HepG2 (cell line): ENCODE measurements at regions not wholly inside any gene's neighbourhood (a gene's known extent, or its start where the extent isn't known, plus 50 kb on each side); places are given as distances from the start of the nearest gene placed in this dataset.

Source experiments
- ATAC-seq: fragments of 200-7000 bp; cut with Tn5 transposase; 3 replicates; pipeline ENCODE4 v1.9.1; 2020; ENCODE audit warnings: mild to moderate bottlenecking, moderate library complexity
- BruUV-seq: library from RNA; stranded (reverse); fragments of 400-500 nt; replicated peaks from 2 replicates; lab custom pipeline; 2021; lab: Mats Ljungman, UMichigan
- CTCF ChIA-PET: fragments of 300-600 bp; formaldehyde crosslinking; extraction: SDS; loops from one replicate; lab custom pipeline; 2021; ENCODE audit warnings: low total read pairs, inconsistent platforms, low intra/inter-chr PET ratio; lab: Yijun Ruan, JAX
- POLR2A ChIA-PET: fragments of 350-600 bp; sonication (Branson Sonifier 250); formaldehyde crosslinking; loops from one replicate; lab custom pipeline; 2020; ENCODE audit warnings: antibody characterized with exemption, inconsistent platforms; lab: Yijun Ruan, JAX
- DNase-seq: peaks from one replicate; pipeline ENCODE4 v3.0.0-alpha.2; 2015; ENCODE audit warnings: low spot score
- FAIRE-seq: peaks from 3 replicates; lab custom pipeline; 2011; peaks lifted over from hg19 to GRCh38; lab: Jason Lieb, UNC
- H2AFZ ChIP-seq: one replicate; pipeline ENCODE4 v1.6.1; 2011; ENCODE audit warnings: low read length, inconsistent platforms
- H3K27ac ChIP-seq: fragments of 300-600 bp; 3 replicates; pipeline ENCODE4 v1.8.0; 2011; ENCODE audit warnings: mixed run types, mild to moderate bottlenecking, mixed read lengths, low read length, inconsistent platforms; ENCODE audit not compliant: insufficient read depth; ENCODE audit errors: extremely low read length
- H3K27me3 ChIP-seq, 2 experiments: fragments of 200-600 bp in 1 of 2; 2 replicates in 1 of 2; 3 replicates in 1 of 2; pipeline versions ENCODE4 v1.6.0 to v1.8.0; 2011; ENCODE audit warnings: low read length in 2 of 2, mild to moderate bottlenecking in 2 of 2, moderate library complexity in 2 of 2, inconsistent platforms in 1 of 2; ENCODE audit not compliant: insufficient read depth in 2 of 2, control insufficient read depth in 1 of 2
- H3K36me3 ChIP-seq, 2 experiments: fragments of 200-600 bp in 1 of 2; replicated peaks in 1 of 2; 2 replicates in 1 of 2; 3 replicates in 1 of 2; pipeline versions ENCODE4 v1.5.1 to v1.8.0; 2011; ENCODE audit warnings: low read length in 2 of 2, inconsistent platforms in 1 of 2; ENCODE audit not compliant: insufficient read depth in 2 of 2, control insufficient read depth in 1 of 2
- H3K4me1 ChIP-seq: 2 replicates; pipeline ENCODE4 v1.5.1; 2012; ENCODE audit warnings: low read length, inconsistent platforms; ENCODE audit not compliant: insufficient read depth
- H3K4me2 ChIP-seq: 2 replicates; pipeline ENCODE4 v1.6.0; 2011; ENCODE audit warnings: low read depth, low read length, inconsistent platforms
- H3K4me3 ChIP-seq, 3 experiments: fragments of 200-600 bp in 1 of 3; sonication (generic), shearing (Covaris generic) in 1 of 3; replicated peaks in 1 of 3; 2 replicates each; pipeline ENCODE4 v1.5.1; 2011 to 2016; ENCODE audit warnings: low read length in 3 of 3, inconsistent platforms in 2 of 3, low read depth in 2 of 3, mild to moderate bottlenecking in 2 of 3, control low read depth in 1 of 3, mixed read lengths in 1 of 3; ENCODE audit not compliant: insufficient read depth in 1 of 3
- H3K79me2 ChIP-seq: one replicate; pipeline ENCODE4 v1.6.1; 2011; ENCODE audit warnings: low read length, inconsistent platforms; ENCODE audit not compliant: insufficient read depth
- H3K9ac ChIP-seq: 2 replicates; pipeline ENCODE4 v1.6.0; 2011; ENCODE audit warnings: mild to moderate bottlenecking, low read depth, low read length, inconsistent platforms; ENCODE audit not compliant: insufficient read depth
- H3K9me3 ChIP-seq: 2 replicates; pipeline ENCODE4 v1.5.1; 2012; ENCODE audit warnings: mild to moderate bottlenecking, low read length
- H4K20me1 ChIP-seq: 2 replicates; pipeline ENCODE4 v1.6.0; 2011; ENCODE audit warnings: inconsistent platforms, mild to moderate bottlenecking, low read length, moderate library complexity; ENCODE audit not compliant: insufficient read depth
- ARID5B ChIP-seq: IDR thresholded peaks from 2 replicates; pipeline ENCODE4 v1.4.0; 2020; ENCODE audit warnings: mild to moderate bottlenecking, missing genetic modification reagents
- BCL6 ChIP-seq: IDR thresholded peaks from 2 replicates; pipeline ENCODE4 v1.6.1; 2016; ENCODE audit warnings: missing genetic modification reagents, missing compliant biosample characterization
- DNMT1 ChIP-seq: sonication (generic); formaldehyde crosslinking; IDR thresholded peaks from 2 replicates; pipeline ENCODE4 v1.5.1; 2020; ENCODE audit warnings: mild to moderate bottlenecking, missing genetic modification reagents
- EP300 ChIP-seq, 3 experiments: sonication (generic) in 1 of 3; formaldehyde crosslinking in 1 of 3; IDR thresholded peaks; 2 replicates each; pipeline versions ENCODE4 v1.5.1 to v1.6.1; 2011 to 2020; ENCODE audit warnings: low read depth in 2 of 3, low read length in 2 of 3, borderline replicate concordance in 1 of 3, improper control_type of control experiment in 1 of 3, mild to moderate bottlenecking in 1 of 3, missing genetic modification reagents in 1 of 3, moderate library complexity in 1 of 3
- FOXA1 ChIP-seq, 2 experiments: fragments of 450-650 bp in 1 of 2; sonication (generic) in 1 of 2; formaldehyde crosslinking in 1 of 2; IDR thresholded peaks; 2 replicates each; pipeline versions ENCODE4 v1.4.0 to v1.6.1; 2016 to 2020; ENCODE audit warnings: missing genetic modification reagents in 1 of 2
- GATAD2A ChIP-seq: IDR thresholded peaks from 2 replicates; pipeline ENCODE4 v1.6.1; 2016
- ISL2 ChIP-seq: sonication (generic); formaldehyde crosslinking; IDR thresholded peaks from 2 replicates; pipeline ENCODE4 v1.5.0; 2020; ENCODE audit warnings: missing genetic modification reagents
- MBD4 ChIP-seq: IDR thresholded peaks from 2 replicates; pipeline ENCODE4 v1.6.1; 2012; ENCODE audit warnings: low read length, inconsistent platforms, borderline replicate concordance
- PRDM10 ChIP-seq: sonication (generic); formaldehyde crosslinking; IDR thresholded peaks from 2 replicates; pipeline ENCODE4 v1.4.0; 2020; ENCODE audit warnings: low read depth, missing genetic modification reagents
- RCOR2 ChIP-seq: IDR thresholded peaks from 2 replicates; pipeline ENCODE4 v1.6.1; 2016; ENCODE audit warnings: missing biosample characterization, missing genetic modification reagents
- SOX13 ChIP-seq, 3 experiments: fragments of 450-650 bp in 1 of 3; sonication (generic) in 1 of 3; formaldehyde crosslinking in 1 of 3; IDR thresholded peaks in 2 of 3; conservative IDR thresholded peaks in 1 of 3; 2 replicates each; pipeline versions ENCODE4 v1.5.0 to v1.6.1; 2016 to 2020; ENCODE audit warnings: antibody characterized with exemption in 1 of 3, mild to moderate bottlenecking in 1 of 3, missing compliant biosample characterization in 1 of 3, missing genetic modification reagents in 1 of 3, moderate library complexity in 1 of 3
- TFDP1 ChIP-seq: IDR thresholded peaks from 2 replicates; pipeline ENCODE4 v1.6.1; 2016; ENCODE audit warnings: missing compliant biosample characterization, missing genetic modification reagents, borderline replicate concordance
- ZNF672 ChIP-seq: sonication (generic); formaldehyde crosslinking; IDR thresholded peaks from 2 replicates; pipeline ENCODE4 v1.8.1; 2022; ENCODE audit warnings: missing genetic modification reagents
- WGBS: methylation state at CpG from one replicate; pipeline ENCODE4 v1.1.6; 2017; ENCODE audit warnings: low lambda C conversion rate; 5-methylcytosine and 5-hydroxymethylcytosine counted together
- in situ Hi-C: cut with HindIII; loops from 2 replicates; pipeline ENCODE4 v1.10.0; 2017; ENCODE audit warnings: low pct_unique_long_range_greater_than_20kb; ENCODE audit not compliant: extremely low pct_ligation_motif_present
- intact Hi-C: fragments of 100-400 bp; cut with micrococcal nuclease; formaldehyde crosslinking; loops from one replicate; pipeline ENCODE4 v1.10.0; 2022; ENCODE audit not compliant: unreplicated experiment

- Histone ChIP-seq H3K36me3 (no peaks in the 10 kb centered on the region), H4K20me1 (no peaks in the 10 kb centered on the region), H3K4me2 (peak overlapping the region; percentile 51), H3K4me1 (peaks cover 78% of the 10 kb centered on the region), H3K9me3 (no peaks in the 10 kb centered on the region), H2AFZ (no peak overlapping the region), H3K4me3 (no peak overlapping the region; a peak in 1 of 6 replicates), H3K9ac (peak overlapping the region; percentile 18), H3K27me3 (no peaks in the 10 kb centered on the region), H3K79me2 (no peaks in the 10 kb centered on the region), H3K27ac (peak overlapping the region; percentile 58)
- intact Hi-C loops (no loop called here), in situ Hi-C loops (no loop called here)
- no TSS peak for BruUV-seq
- ATAC-seq (peak; percentile 38; the same call in 2 of the 3 replicates), DNase-seq (peak; percentile 88), FAIRE-seq (peak; percentile 70)
- CTCF ChIA-PET: no interaction called here
- 3% methylated on average over 2 of the region's 3 CpGs for WGBS
- POLR2A ChIA-PET: interaction anchor here (1.4 kb wide), 1 partner anchor 10 kb away, joined by 7 read pairs; no protein-coding TSS in a partner anchor
- no peak for TF ChIP-seq FOXA1 (IDR thresholded peaks at IDR 0.05)
- TF ChIP-seq FOXA1 (CRISPR knock-in tag; IDR thresholded peaks at IDR 0.05): peak; percentile 55; the same call in 1 of the 2 replicates
- TF ChIP-seq ZNF672 (CRISPR knock-in tag): no peak
- TF ChIP-seq DNMT1 (CRISPR knock-in tag): no peak
- TF ChIP-seq MBD4: peak; percentile 57; the same call in 1 of the 2 replicates
- TF ChIP-seq SOX13 (IDR thresholded peaks at IDR 0.05): no peak
- TF ChIP-seq SOX13 (CRISPR knock-in tag; conservative IDR thresholded peaks at IDR 0.05 in 1 of 2, IDR thresholded peaks at IDR 0.05 in 1 of 2): peak in 1 of 2 experiments; percentile 50; a peak in 2 of 4 replicates
- TF ChIP-seq TFDP1: peak; percentile 19; the same call in 1 of the 2 replicates
- TF ChIP-seq GATAD2A (CRISPR knock-in tag): peak; percentile 43; the same call in 1 of the 2 replicates
- TF ChIP-seq PRDM10: 0 out of 2 replicates have a peak, but pooled peaks have one; percentile 24
- peak; percentile 54; the same call in 1 of the 2 replicates for TF ChIP-seq BCL6 (CRISPR knock-in tag)
- peak; percentile 61; the same call in 1 of the 2 replicates for TF ChIP-seq ARID5B (CRISPR knock-in tag)
- TF ChIP-seq EP300 (IDR thresholded peaks at IDR 0.05; ENCODE audit: low read depth in 2 of 2, low read length in 2 of 2): peak in 1 of 2 experiments; percentile 65; a peak in 2 of 4 replicates
- no peak for TF ChIP-seq EP300 (CRISPR knock-in tag; IDR thresholded peaks at IDR 0.05; ENCODE audit: borderline replicate concordance)
- TF ChIP-seq RCOR2 (CRISPR knock-in tag): 0 out of 2 replicates have a peak, but pooled peaks have one; percentile 25
- peak; percentile 46; the same call in 1 of the 2 replicates for TF ChIP-seq ISL2 (CRISPR knock-in tag)
Measured at GRCh38 chr3:67292356-67293121, 294.4 kb downstream of the KBTBD8 start.
